ENCODE measurements at regions not wholly inside any gene's neighbourhood (a gene's known extent, or its start where the extent isn't known, plus 50 kb on each side); places are given as distances from the start of the nearest gene placed in this dataset.

DNA sequence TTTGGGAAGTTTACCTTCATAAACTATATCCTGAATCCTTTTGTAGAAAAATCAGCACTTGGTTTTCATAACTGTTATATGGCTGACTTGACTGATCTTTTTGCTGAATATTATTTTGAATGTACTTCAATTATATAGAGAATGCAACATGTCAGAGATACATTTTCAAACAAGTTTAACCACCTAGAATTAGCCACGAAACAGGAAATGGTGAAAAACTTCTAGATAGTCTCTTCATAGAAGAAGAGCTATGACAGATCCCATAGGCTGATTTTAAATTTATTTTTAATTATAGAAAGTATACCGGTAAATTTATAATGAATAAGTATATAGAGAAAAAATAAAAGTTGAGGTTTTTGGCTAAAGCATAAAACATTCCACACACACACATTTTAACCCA, 436.8 kb upstream of the DPPA4 start:
- TF ChIP-seq, protein P1, sequence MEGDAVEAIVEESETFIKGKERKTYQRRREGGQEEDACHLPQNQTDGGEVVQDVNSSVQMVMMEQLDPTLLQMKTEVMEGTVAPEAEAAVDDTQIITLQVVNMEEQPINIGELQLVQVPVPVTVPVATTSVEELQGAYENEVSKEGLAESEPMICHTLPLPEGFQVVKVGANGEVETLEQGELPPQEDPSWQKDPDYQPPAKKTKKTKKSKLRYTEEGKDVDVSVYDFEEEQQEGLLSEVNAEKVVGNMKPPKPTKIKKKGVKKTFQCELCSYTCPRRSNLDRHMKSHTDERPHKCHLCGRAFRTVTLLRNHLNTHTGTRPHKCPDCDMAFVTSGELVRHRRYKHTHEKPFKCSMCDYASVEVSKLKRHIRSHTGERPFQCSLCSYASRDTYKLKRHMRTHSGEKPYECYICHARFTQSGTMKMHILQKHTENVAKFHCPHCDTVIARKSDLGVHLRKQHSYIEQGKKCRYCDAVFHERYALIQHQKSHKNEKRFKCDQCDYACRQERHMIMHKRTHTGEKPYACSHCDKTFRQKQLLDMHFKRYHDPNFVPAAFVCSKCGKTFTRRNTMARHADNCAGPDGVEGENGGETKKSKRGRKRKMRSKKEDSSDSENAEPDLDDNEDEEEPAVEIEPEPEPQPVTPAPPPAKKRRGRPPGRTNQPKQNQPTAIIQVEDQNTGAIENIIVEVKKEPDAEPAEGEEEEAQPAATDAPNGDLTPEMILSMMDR (IDR thresholded peaks at IDR 0.05): no peak
- TF ChIP-seq POLR2A (IDR thresholded peaks at IDR 0.05): no peak
